GM21786 (cell line): ENCODE measurements at regions not wholly inside any gene's neighbourhood (a gene's known extent, or its start where the extent isn't known, plus 50 kb on each side); places are given as distances from the start of the nearest gene placed in this dataset.
A peak's percentile ranks its signal among the peaks of the same experiment; 100 is the strongest.
"Not testable (repeated sequence)": the region's sequence is repeated elsewhere in the genome, so short reads cannot be mapped to it uniquely, and the experiment has no call there.

Experiments used
- ATAC-seq: cut with Tn5 transposase; IDR thresholded peaks from one replicate; pipeline ENCODE4 v1.9.1; 2021; ENCODE audit not compliant: unreplicated experiment

GRCh38 chr16:85220125-85220839, 108.0 kb upstream of the CIBAR2 start:
- ATAC-seq: no peak

- ATAC-seq: no peak
These were observed 108.9 kb upstream of the CIBAR2 start for GRCh38 chr16:85220964-85221731.

GRCh38 chr16:85221771-85222154, 109.5 kb upstream of the CIBAR2 start:
- ATAC-seq: no peak

GRCh38 chr16:85222155-85222863, 110.0 kb upstream of the CIBAR2 start:
- no peak for ATAC-seq

- no peak for ATAC-seq
These were observed 113.0 kb upstream of the CIBAR2 start for GRCh38 chr16:85225257-85225656.

GRCh38 chr16:85225721-85226120, 113.4 kb upstream of the CIBAR2 start:
- ATAC-seq: no peak

GRCh38 chr16:85227084-85227945, 115.0 kb upstream of the CIBAR2 start:
- peak; percentile 77 for ATAC-seq

- no peak for ATAC-seq
These were observed 115.9 kb upstream of the CIBAR2 start for GRCh38 chr16:85227946-85228862.

- ATAC-seq: no peak
These were observed 116.7 kb upstream of the CIBAR2 start for GRCh38 chr16:85228970-85229430.

GRCh38 chr16:85229869-85230462, 117.7 kb upstream of the CIBAR2 start:
- no peak for ATAC-seq

GRCh38 chr16:85230764-85231383, 118.6 kb upstream of the CIBAR2 start:
- not testable (repeated sequence) for ATAC-seq

- ATAC-seq: no peak
These were observed 119.7 kb upstream of the CIBAR2 start for GRCh38 chr16:85231959-85232358.

- ATAC-seq: no peak
These were observed 120.3 kb upstream of the CIBAR2 start for GRCh38 chr16:85232369-85233142.

- ATAC-seq: no peak
These were observed 121.2 kb upstream of the CIBAR2 start for GRCh38 chr16:85233516-85233915.

- no peak for ATAC-seq
These were observed 122.3 kb upstream of the CIBAR2 start for GRCh38 chr16:85234310-85235204.

- peak; percentile 45 for ATAC-seq
These were observed 123.9 kb upstream of the CIBAR2 start for GRCh38 chr16:85235991-85236817.
